ENCODE measurements at regions not wholly inside any gene's neighbourhood (a gene's known extent, or its start where the extent isn't known, plus 50 kb on each side); places are given as distances from the start of the nearest gene placed in this dataset.

DNA sequence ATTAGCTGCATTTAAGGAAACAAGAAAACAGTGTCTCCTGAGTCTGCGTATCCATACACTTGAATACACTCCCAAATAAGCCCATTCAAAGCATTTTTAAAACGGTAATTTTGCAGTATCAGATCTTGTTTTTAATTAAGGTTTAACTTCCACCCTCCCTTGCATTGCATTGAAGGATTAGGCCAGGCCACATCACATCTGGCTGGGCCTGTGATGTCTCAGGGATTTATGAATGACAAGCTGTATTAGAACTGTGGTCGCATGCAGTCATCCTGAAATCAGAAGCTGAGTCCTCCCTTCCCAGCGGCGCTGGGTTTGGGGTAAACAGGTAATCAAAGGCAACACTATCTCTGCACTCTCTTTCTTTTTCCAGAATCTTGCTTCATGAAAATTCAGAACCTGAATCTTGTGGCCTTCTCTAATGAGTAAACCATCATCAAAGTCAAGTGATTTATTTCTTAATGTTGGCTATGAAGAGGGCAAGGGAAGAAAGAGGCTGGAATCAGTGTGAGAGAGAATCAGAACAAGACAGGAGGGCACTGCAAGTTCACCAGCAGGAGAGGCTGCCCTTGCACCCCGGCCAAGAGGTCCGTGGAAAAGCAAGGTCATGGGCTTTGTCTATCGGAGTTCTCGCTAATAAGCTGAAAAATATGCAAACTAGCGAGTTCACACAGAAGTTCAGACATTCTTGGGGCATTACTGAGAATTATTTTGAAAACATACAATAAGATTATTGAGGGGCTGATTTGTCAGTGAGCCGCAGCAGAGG lies 80.0 kb upstream of the ZSWIM6 start:
- Mint-ChIP-seq H3K27ac (no peak overlapping the region), H3K36me3 (ENCODE audit: low read depth) (no peaks in the 10 kb centered on the region), H3K4me1 (ENCODE audit: low read depth) (no peaks in the 10 kb centered on the region), H3K27me3 (ENCODE audit: insufficient read depth) (peaks cover 2% of the 10 kb centered on the region), H3K9me3 (peaks cover 11% of the 10 kb centered on the region), H3K4me3 (no peak overlapping the region)
- intact Hi-C loops (cut with micrococcal nuclease) = no loop called here
- no peak for DNase-seq (ENCODE audit: low spot score)

DNA sequence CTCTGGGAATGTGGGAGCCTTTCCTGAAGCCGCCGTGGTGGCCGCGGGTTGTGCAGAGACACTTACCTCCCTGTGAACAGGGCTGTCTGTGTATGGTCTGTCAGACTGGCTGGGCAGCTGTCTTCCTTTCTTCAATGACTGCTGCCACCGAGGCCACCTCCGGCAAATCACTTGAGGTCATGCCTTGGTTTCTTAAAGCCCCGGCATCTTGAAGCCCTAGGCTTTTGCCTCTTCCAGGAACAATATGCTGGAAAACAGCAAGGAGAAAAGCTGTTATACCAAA lies 79.5 kb upstream of the ZSWIM6 start:
- no peak overlapping the region for H3K27ac Mint-ChIP-seq
- intact Hi-C loops (cut with micrococcal nuclease) = no loop called here
- H3K36me3 Mint-ChIP-seq (ENCODE audit: low read depth) = no peaks in the 10 kb centered on the region
- H3K9me3 Mint-ChIP-seq = peaks cover 11% of the 10 kb centered on the region
- no peak overlapping the region for H3K4me3 Mint-ChIP-seq
- H3K27me3 Mint-ChIP-seq (ENCODE audit: insufficient read depth) = peaks cover 2% of the 10 kb centered on the region
- no peaks in the 10 kb centered on the region for H3K4me1 Mint-ChIP-seq (ENCODE audit: low read depth)
- no peak for DNase-seq (ENCODE audit: low spot score)

DNA sequence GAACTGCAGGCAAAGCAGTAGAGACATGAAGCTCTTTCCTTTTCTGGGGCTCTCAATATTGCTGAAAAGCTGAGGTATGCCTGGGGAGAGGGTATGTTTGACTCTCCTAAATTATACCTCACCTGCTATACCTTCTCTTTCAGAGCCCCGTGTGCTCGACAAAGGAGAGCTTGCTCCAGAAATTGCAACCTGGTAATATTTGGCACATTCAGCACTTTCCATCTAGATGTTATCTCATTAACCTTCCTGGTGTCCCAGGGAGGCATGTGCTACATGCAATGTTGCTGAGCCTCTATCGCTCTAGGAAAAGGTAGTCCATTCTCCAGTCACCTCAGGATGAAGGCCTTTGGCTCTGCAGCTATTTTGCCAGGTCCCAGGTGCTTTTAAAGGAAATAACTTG lies 78.5 kb upstream of the ZSWIM6 start:
- DNase-seq (ENCODE audit: low spot score) = no peak
- intact Hi-C loops (cut with micrococcal nuclease) = no loop called here

DNA sequence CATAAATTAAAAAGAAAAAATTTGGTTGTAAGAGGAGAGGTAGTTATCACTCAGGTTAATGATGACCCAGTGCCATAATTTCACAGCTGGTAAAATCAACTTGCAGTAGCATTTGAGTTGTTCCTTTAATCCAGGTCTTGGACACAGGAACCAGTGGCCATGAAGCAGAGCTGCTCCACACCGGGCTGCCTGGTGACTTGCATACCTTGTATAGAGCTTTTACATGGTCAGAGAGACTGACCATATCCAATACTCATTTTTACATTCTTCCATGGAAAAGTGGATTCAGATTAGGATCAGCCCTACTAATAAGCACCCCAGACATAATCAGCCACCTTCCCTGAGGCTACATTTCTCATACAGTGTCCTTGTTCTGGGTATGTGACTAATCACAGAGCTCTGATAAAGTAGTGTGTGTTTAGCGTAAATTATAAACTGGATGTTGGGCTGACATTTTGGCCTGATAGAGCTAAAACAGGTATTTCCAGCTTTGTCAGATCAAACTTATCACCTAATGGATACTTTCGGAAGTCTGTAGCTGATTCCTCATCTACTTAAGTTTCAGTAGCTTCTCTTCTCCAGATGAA lies 77.0 kb upstream of the ZSWIM6 start:
- H3K36me3 Mint-ChIP-seq (ENCODE audit: low read depth) = no peaks in the 10 kb centered on the region
- H3K9me3 Mint-ChIP-seq = no peaks in the 10 kb centered on the region
- intact Hi-C loops (cut with micrococcal nuclease) = no loop called here
- DNase-seq (ENCODE audit: low spot score) = no peak
- H3K4me3 Mint-ChIP-seq = no peak overlapping the region
- H3K27ac Mint-ChIP-seq = no peak overlapping the region
- no peaks in the 10 kb centered on the region for H3K4me1 Mint-ChIP-seq (ENCODE audit: low read depth)
- peaks cover 5% of the 10 kb centered on the region for H3K27me3 Mint-ChIP-seq (ENCODE audit: insufficient read depth)

More for the DNA sequence above, 78.5 kb upstream of the ZSWIM6 start:
- Mint-ChIP-seq H3K27ac (no peak overlapping the region), H3K36me3 (ENCODE audit: low read depth) (no peaks in the 10 kb centered on the region), H3K4me3 (no peak overlapping the region), H3K27me3 (ENCODE audit: insufficient read depth) (peaks cover 2% of the 10 kb centered on the region), H3K9me3 (peaks cover 11% of the 10 kb centered on the region), H3K4me1 (ENCODE audit: low read depth) (no peaks in the 10 kb centered on the region)

DNA sequence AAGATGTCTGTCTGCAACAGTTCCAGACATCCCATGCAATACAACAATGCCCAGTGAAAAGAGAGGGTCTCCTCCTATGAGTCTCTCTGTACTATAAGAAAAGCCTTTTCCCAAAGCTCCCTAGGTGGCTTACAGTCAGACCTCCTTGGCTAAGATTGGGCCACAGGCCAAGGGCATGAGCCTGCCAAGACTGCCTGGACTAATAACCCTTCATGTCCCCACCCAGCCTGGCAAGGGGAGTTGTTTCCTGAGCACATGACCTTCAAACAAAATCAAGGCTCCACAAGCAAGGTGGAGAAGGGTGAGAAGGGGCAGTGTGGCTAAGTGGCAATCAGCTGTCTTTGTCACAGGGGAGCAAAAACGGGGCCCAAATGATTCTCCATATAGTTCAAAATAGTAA lies 75.6 kb upstream of the ZSWIM6 start:
- Mint-ChIP-seq H3K27ac (no peak overlapping the region), H3K4me3 (no peak overlapping the region), H3K9me3 (no peaks in the 10 kb centered on the region), H3K27me3 (ENCODE audit: insufficient read depth) (peaks cover 5% of the 10 kb centered on the region), H3K36me3 (ENCODE audit: low read depth) (no peaks in the 10 kb centered on the region), H3K4me1 (ENCODE audit: low read depth) (no peaks in the 10 kb centered on the region)
- no peak for DNase-seq (ENCODE audit: low spot score)
- intact Hi-C loops (cut with micrococcal nuclease) = no loop called here

DNA sequence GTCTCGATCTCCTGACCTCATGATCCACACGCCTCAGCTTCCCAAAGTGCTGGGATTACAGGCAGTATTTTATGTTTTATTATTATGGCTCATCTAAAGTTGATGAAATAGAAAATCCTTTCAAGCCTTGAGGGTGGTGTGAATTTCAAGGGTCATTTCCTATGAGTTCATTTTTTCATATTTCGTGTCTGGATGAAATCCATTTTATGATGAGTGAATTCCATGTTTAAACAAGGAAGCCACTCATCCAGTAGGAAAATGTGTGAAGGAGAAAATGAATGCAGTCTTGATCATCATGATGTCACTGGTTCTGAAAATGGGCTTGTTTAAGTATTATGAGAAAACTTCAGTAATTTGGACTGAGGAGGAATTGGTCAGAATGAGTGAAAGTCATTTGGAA lies 74.6 kb upstream of the ZSWIM6 start:
- intact Hi-C loops (cut with micrococcal nuclease) = no loop called here
- peaks cover 5% of the 10 kb centered on the region for H3K27me3 Mint-ChIP-seq (ENCODE audit: insufficient read depth)
- H3K4me3 Mint-ChIP-seq = no peak overlapping the region
- H3K4me1 Mint-ChIP-seq (ENCODE audit: low read depth) = no peaks in the 10 kb centered on the region
- no peaks in the 10 kb centered on the region for H3K9me3 Mint-ChIP-seq
- no peak overlapping the region for H3K27ac Mint-ChIP-seq
- no peak for DNase-seq (ENCODE audit: low spot score)
- H3K36me3 Mint-ChIP-seq (ENCODE audit: low read depth) = no peaks in the 10 kb centered on the region

DNA sequence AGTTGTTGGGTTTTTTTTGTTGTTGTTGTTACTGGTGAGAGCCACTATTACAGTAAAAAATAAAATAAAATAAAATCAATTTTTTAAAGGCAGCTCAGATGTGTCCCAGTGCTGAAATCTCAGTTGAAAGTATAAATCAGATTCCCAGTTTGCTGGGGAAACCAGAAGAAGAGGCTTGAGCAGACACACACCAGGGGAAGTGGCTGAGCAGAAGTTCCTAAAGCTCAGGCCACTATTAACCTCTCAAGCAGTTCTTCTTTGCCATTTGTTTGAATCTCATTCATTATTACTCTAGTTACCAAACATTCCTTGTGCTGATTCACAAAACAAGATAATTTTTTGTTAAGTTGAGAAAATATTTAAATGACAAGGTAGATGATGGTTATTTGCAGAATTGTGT lies 70.9 kb upstream of the ZSWIM6 start:
- Mint-ChIP-seq H3K27me3 (ENCODE audit: insufficient read depth) (peaks cover 2% of the 10 kb centered on the region), H3K4me1 (ENCODE audit: low read depth) (no peaks in the 10 kb centered on the region), H3K27ac (no peak overlapping the region), H3K4me3 (no peak overlapping the region), H3K9me3 (no peaks in the 10 kb centered on the region), H3K36me3 (ENCODE audit: low read depth) (no peaks in the 10 kb centered on the region)
- intact Hi-C loops (cut with micrococcal nuclease) = no loop called here
- no peak for DNase-seq (ENCODE audit: low spot score)

DNA sequence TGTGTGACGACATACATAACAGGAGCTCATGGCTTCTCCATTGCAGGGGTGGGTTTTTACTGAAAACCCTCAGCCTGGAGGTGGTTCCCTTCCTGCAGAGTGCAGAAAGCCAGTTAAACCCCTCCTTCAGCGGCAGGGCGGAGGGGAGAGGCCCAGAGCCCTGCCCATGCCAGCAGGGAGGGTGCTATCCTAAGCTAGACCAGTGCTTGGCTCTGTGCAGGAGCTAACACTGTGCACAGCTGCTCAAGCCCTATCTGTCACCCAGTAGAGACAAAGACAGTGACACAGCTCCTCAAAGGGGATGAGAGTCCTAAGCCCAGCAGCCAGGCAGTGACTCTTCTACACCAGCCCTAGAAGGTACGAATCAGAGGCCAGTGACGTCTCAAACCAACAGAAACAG lies 70.0 kb upstream of the ZSWIM6 start:
- Mint-ChIP-seq H3K36me3 (ENCODE audit: low read depth) (no peaks in the 10 kb centered on the region), H3K27ac (no peak overlapping the region), H3K4me1 (ENCODE audit: low read depth) (no peaks in the 10 kb centered on the region), H3K27me3 (ENCODE audit: insufficient read depth) (peaks cover 8% of the 10 kb centered on the region), H3K4me3 (no peak overlapping the region), H3K9me3 (no peaks in the 10 kb centered on the region)
- no peak for DNase-seq (ENCODE audit: low spot score)
- intact Hi-C loops (cut with micrococcal nuclease) = no loop called here

DNA sequence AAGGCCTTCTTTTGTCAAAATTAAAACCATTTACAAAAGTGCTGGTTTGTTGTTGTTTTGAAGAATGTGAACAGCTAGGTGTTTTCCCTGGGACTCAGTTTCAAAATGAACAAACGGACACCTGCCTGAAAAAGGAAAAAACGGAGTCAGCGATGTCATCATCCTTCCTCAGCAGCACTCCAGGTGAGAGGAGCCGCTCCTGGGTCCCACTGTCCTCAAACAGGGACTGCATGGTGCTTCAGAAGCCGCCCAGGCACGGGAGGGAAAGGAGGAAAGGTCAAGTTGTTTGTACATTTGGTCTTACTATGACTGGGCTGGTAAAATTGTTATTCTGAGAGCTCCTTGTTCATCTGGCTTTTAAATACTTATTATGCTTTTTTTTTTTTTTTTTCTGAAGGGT lies 69.0 kb upstream of the ZSWIM6 start:
- no peaks in the 10 kb centered on the region for H3K36me3 Mint-ChIP-seq (ENCODE audit: low read depth)
- H3K4me1 Mint-ChIP-seq (ENCODE audit: low read depth) = no peaks in the 10 kb centered on the region
- H3K27ac Mint-ChIP-seq = no peak overlapping the region
- intact Hi-C loops (cut with micrococcal nuclease) = no loop called here
- no peak for DNase-seq (ENCODE audit: low spot score)
- H3K27me3 Mint-ChIP-seq (ENCODE audit: insufficient read depth) = peaks cover 12% of the 10 kb centered on the region
- H3K4me3 Mint-ChIP-seq = no peak overlapping the region
- no peaks in the 10 kb centered on the region for H3K9me3 Mint-ChIP-seq

DNA sequence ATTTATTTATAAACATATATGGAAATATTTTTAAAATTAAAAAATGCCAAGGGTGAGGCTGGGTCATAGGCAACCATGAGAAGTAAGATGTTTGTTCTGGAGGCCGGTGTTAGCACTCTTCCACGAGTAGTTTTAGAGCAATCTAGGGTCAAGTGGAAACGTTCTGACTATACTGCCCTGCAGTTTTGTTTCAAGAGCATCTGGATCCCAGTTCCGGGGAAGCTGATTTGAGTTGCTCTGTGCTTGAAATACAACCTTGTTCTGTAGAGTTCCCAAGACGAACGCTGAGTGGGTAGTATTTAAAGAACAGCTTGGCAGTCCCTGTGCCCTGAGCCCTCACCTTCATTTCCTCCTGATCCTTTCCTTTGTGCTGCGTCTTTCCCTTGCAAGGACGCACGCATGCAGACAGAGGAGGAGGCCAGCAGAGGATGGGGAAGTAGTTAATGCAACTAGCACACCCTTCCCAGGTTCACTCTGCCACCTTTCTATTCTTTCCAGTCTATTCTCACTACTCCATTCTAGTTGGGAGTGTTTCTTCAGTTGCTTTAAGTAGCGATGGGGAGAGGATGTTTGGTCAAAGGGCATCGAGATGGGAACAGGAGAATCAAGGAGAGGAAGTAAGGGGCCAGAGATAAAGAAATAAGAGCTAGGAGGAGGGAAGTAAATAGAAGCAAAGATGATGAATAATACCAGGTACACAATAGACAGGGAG lies 68.3 kb upstream of the ZSWIM6 start:
- Mint-ChIP-seq H3K4me3 (no peak overlapping the region), H3K9me3 (no peaks in the 10 kb centered on the region), H3K4me1 (ENCODE audit: low read depth) (no peaks in the 10 kb centered on the region), H3K27me3 (ENCODE audit: insufficient read depth) (peaks cover 14% of the 10 kb centered on the region), H3K36me3 (ENCODE audit: low read depth) (no peaks in the 10 kb centered on the region), H3K27ac (no peak overlapping the region)
- intact Hi-C loops (cut with micrococcal nuclease) = no loop called here
- DNase-seq (ENCODE audit: low spot score) = no peak

DNA sequence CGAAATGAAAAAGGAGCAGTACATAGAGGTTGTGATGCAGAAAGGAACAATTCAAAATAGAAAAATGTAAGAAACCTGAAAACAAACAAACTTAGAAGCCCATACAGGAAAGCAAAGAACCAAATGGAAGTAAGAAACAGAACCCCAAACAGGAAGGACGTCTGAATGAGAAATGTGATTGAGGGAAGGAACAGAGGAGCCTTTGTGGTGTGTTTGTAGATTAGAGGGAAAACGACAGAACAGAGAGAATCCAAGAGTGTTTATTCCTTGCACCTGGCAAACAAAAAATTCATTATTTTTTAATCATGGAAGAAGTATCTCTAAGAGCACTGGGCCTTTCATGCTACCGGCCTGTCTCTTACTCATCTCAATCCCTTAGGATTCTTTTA lies 67.8 kb upstream of the ZSWIM6 start:
- intact Hi-C loops (cut with micrococcal nuclease) = no loop called here
- Mint-ChIP-seq H3K4me3 (no peak overlapping the region), H3K27ac (no peak overlapping the region), H3K9me3 (no peaks in the 10 kb centered on the region), H3K27me3 (ENCODE audit: insufficient read depth) (peaks cover 14% of the 10 kb centered on the region), H3K4me1 (ENCODE audit: low read depth) (peaks cover 5% of the 10 kb centered on the region), H3K36me3 (ENCODE audit: low read depth) (peaks cover 2% of the 10 kb centered on the region)
- no peak for DNase-seq (ENCODE audit: low spot score)

DNA sequence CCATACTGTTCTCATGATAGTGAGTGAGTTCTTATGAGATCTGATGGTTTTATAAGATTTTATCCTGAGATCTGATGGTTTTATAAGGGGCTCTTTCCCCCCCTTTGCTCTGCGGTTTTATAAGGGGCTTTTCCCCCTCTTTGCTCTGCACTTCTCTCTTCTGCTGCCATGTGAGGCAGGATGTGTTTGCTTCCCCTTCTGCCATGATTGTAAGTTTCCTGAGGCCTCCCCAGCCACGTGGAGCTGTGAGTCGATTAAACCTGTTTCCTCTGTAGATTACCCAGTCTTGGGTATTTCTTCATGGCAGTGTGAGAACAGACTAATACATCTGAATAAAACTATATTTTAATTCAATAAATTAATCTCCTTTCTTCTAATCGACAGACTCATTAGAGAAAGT lies 64.9 kb upstream of the ZSWIM6 start:
- Mint-ChIP-seq H3K9me3 (no peaks in the 10 kb centered on the region), H3K4me3 (no peak overlapping the region), H3K27ac (no peak overlapping the region), H3K36me3 (ENCODE audit: low read depth) (peaks cover 2% of the 10 kb centered on the region), H3K4me1 (ENCODE audit: low read depth) (peaks cover 9% of the 10 kb centered on the region), H3K27me3 (ENCODE audit: insufficient read depth) (peaks cover 12% of the 10 kb centered on the region)
- no peak for DNase-seq (ENCODE audit: low spot score)
- intact Hi-C loops (cut with micrococcal nuclease) = no loop called here

DNA sequence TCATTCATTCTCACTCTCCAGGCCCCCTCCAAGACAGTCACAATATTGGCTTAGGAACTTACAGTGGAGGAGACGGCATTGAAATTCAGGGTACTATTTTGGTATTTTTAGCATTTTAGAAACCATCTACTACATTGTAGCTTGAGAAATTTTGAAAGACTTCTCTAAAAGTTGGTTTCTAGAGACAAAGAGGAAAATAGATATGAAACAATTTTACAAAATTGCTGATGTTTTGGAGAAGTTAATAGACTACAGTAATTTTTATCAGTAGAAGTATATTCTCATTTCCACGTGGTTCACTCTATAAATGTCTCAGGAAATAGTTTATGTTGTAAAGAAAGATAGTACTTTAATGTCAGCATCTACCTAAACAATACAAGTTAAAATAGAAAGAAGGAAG lies 63.2 kb upstream of the ZSWIM6 start:
- DNase-seq (ENCODE audit: low spot score) = no peak
- Mint-ChIP-seq H3K27ac (peak overlapping the region; percentile 72), H3K4me1 (ENCODE audit: low read depth) (peaks cover 9% of the 10 kb centered on the region), H3K4me3 (peak overlapping the region; percentile 38), H3K27me3 (ENCODE audit: insufficient read depth) (peaks cover 12% of the 10 kb centered on the region), H3K36me3 (ENCODE audit: low read depth) (peaks cover 2% of the 10 kb centered on the region), H3K9me3 (no peaks in the 10 kb centered on the region)
- intact Hi-C loops (cut with micrococcal nuclease) = no loop called here

Data from activated T-helper 1 cell treated with anti-CD3 and anti-CD28 coated beads, Interleukin-12 subunit alpha, Interleukin-12 subunit beta, Interleukin-2, Interleukin-4 antibody, amounts not matched to agents 30 ng/mL and 10 ng/mL and 1 ng/mL, durations not matched to agents 14 hours and 24 hours and 36 hours (primary cell).